Activated T-cell treated with anti-CD3 and anti-CD28 coated beads for 24 hours (primary cell): ENCODE measurements at regions not wholly inside any gene's neighbourhood (a gene's known extent, or its start where the extent isn't known, plus 50 kb on each side); places are given as distances from the start of the nearest gene placed in this dataset.

ENCODE experiments used
- DNase-seq: peaks from one replicate; pipeline ENCODE4 v3.0.0-alpha.2; 2020; ENCODE audit warnings: low read depth

DNA sequence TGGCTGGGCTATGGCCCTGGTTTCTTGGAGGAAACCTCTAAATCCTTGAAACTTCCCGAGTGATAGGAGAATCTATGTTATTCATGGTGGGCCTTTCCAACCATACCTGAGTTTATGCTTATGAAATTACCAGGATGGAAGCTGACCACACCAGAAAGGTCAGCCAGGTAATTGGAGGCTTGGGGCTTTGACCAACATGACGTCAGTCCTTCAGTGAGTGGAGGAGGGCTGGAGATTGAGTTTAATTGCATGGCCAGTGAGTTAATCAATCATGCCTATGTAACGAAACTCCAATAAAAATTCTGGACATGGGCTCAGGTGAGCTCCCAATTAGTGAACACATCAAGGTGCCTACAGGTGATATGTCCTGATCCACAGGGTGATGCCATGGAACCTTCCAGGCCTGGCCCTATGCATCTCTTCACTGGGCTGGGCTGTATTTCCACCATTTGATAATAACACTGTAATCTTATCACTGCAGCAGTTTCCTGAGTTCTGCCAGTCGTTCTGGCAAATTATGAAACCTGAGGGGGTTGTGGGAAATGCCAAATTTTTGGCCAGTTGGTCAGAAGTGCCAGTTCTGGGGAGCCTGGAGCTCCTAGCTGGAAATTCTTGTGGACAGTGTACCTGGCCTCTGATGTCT, 106.5 kb downstream of the CDH26 start:
- no peak for DNase-seq

DNA sequence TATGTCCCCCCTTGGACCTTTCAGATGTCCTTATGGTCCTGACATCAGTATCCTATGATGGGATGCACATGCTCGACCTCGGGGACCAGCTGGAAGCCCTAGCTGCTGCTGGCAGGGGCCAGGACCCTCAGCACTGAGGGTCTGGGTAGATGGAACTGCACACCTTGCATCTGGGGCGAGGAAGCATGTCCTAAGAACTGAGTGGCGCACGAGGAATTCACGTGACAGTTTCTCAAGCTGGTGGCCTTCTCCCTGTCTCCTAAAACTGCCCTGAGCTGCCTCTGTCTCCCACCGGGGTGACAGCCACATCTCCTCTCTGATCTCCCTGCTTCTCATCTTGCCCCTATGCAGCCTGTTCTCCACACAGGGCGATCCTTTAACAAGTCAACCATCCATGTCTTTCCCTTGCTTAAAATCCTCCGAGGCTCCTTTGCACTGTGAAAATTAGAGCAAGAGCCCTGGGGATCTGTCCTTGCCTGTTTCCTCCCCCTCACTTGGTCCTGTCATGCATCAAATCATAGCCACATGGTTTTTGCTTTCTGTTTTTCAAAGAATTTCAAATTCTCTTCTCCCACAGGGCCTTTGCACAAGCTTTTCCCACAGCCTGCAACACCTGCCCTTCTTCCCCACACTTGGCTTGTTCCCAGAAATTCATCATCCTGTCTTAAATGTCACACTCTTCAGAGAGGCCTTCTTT, 107.7 kb downstream of the CDH26 start:
- no peak for DNase-seq

DNA sequence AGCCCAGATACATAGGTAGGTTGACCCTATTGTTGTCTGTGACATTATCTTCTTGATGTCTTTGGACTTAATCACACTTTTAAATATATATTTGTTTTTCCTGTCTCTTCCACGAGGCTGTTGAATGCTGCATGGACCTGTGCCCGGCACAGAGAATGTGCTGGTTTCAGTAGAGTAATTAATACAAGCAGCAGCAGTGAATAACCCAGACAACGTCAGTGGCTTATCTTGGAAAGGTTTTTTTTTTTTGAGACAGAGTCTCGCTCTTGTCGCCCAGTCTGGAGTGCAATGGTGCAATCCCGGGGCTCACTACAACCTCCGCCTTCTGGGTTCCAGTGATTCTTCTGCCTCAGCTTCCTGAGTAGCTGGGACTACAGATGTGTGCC, 108.2 kb downstream of the CDH26 start:
- no peak for DNase-seq

DNA sequence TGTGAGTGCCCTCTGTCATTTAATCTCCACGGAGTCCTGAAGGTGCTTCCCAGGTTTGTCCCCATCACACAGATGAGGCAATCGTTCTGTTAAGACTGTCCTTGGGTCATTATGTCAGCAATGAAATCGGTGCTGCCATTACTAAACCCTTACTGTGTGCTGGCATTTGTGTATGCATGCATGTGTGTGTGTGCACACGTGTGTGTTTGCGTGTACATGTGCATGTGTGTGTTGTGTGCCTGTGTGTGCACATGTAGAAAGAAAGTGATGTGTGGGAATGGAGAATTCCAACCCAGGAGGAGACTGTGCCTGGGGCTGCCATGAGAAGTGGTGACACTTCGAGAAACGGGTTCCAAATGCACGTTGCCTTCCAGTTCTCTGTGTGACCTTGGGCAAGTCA, 110.3 kb downstream of the CDH26 start:
- DNase-seq: no peak

DNA sequence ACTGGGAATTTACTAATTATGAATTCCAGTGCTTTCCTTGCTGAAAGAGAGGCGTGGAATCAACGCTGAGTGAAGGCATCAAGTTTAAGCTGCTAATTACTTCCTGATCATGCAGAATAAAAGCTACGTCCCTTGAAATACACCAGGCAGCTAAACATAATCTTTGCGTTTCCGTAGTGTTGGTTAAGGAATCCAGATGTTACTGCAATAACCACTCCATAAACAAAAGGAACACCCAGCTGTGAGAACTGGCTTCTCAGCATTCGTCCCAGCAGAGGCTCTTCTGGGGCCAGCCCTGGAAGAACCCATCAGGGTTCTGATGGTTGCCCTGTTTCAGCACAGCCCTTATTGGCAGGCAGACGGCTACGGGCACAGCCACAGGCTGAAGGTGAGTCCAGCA, 111.4 kb downstream of the CDH26 start:
- DNase-seq: no peak

DNA sequence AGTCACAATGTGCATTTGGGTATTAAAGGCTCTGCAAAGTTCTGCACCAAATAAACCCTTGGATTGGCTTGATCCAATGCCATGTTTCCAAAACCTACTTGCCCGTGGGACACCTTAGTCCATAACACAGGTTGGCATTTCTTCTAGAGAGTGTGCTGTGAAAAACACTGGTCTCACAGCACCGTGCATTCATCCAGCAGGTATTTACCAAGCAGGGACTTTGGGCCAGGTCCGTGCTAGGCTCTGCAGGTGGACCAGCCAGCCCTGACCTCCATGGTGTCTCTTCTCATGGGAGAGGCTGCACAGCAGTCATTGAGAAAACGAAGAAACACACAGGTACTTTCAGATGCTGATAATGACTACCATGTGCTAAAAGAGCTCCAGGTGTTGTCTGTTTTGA, 112.6 kb downstream of the CDH26 start:
- DNase-seq: no peak

DNA sequence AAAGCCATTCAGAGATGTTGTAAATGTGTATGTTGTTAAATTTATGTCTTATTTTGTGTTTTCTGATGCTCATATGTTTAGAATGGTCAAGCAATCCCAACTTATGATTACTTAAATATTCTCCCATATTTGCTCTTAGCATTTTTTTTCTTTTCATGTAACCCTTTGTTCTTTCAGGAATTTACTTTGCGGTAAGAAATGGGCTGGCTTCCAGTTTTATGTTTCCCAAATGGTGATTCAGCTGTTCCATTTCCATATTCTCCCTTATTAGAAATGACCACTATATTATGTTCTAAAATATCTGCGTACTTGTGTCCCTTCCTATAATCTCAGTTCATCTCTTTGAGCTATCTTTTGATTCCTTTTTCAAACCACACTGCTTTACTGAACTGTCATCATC, 113.7 kb downstream of the CDH26 start:
- no peak for DNase-seq

DNA sequence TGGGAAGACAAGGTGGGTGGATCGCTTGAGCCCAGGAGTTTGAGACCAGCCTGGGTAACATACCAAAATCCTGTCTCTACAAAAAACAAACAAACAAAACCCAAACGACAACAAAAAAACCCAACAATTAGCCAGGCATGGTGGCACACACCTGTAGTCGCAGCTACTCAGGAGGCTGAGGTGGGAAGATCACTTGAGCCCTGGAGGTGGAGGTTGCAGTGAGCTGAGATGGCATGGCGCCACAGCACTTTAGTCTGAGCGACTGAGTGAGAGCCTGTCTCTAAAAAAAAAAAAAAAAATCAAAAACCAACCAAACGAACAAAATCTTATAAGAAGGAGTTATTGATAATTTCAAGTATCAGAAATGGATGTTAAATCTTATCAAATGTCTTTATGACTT, 114.9 kb downstream of the CDH26 start:
- no peak for DNase-seq

DNA sequence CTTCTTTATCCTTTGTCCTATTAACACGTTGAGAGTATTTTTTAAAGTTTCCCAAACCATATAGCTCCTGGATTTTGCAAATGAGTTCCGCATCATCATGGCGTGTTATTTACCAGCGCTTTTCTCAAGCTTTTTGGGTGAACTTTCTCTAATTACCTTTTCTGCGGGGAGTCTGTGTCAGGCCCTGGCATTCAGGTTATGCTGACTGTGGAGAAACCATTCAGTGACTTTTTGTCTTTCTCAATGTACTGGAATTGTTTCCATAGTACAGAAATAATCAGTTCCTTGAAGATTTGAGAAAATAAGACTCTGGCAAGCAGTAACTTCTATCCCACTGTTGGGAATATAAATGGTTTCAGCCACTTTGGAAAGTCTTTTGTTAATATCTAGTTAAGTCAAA, 115.3 kb downstream of the CDH26 start:
- DNase-seq: no peak

DNA sequence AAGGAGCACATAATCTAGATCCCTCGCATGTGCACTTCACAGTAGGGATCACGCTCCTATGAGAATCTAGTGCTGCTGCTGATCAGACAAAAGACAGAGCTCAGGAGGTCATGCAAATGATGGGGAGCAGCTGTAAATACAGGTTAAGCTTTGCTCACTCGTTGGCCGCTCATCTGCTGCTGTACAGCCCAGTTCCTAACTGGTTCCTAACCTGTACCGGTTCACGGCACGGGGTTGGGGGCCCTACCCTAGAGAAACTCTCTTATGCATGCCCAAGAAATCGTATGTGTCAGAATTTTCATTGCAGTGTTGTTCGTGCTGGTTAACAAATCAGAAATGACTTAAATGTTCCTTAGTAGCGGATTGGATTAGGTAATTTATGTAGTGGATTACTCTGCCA, 116.1 kb downstream of the CDH26 start:
- no peak for DNase-seq

DNA sequence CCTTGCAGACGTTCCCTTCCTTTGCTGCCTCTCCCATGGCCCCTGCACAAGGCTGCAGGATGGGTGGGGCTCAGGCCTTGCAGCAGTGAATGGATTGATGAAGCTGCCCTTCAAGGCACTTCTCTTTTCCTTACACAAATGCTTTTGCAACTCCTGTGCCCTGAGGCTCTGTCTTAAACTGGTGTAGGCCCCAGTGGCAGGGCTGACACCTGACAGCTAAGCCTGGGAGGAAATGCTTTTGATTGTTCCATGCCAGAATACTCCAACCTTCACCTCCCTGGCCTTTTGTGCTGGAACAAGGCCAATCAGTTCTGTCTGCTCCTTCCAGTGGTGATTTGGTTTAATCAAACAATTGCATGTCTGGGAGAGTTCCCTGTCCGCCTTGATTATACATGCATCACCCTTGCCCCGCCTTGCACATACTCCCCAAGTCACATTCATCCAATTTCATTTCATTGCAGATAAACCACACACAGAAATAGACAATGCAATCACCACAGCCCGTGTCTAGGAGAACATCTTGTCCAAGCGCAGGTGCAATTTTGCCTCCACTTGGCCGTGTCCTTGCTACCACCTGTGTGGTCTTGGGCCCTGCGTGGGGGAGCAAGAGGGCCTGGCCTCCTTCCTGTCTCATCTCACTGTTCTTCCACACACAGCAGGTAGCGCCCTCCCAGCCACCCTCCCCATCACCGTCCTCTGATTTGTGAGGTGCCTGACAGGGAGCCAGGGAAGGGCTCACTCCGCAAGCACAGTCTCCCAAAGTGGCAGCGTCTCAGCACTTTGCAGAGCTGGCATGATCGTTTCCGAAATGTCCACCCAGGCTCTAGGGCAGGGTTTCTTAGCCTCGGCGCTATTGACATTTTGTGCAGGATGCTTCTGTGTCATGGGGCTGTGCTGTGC, 120.4 kb downstream of the CDH26 start:
- no peak for DNase-seq

DNA sequence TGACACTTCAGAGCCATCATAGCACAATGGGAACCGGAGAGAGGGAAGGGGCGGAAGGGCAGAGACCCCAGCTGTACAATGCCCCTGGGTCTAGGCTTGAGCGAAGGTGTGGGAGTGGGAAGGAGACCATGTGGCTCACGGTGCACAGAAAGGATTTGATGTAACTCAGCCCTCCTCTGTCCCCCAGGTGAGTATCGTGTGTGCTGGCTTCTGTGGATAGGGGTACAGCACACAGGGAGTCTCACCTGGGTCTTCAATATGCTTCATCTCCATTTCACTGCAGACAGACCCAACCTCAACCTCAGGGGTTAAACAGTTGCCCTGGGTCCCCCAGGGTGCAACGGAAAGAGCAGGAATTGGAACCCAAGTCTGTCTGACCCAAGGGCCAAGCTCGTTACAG, 122.2 kb downstream of the CDH26 start:
- DNase-seq: no peak

DNA sequence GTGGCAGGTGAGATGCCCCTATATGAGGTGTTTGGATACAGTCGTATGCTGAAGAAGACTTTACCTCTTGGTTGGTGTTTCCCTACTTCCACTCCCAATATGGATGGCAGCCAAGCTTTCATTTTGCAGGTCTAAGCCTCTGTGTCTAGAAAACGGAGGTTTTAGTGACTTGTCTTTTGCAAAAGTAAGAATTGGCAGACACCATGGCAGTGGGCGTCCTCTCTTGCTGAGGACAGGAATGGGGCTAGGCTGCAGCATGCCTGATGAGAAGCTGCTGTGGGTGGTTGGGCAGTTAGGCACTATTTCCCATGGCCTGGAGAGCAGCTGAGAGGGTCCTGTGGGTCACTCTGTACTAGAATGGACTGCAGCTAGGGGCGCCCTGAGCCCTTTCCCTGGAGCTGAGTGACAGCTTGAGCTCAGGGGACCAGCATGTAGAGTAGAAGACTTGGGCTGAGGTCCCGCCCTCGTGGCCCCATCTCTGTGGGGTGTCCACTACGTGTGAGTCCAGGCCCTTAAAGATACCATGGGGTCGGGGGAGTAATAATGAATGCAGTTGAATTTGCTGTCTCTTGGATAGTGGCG, 127.4 kb downstream of the CDH26 start:
- no peak for DNase-seq

DNA sequence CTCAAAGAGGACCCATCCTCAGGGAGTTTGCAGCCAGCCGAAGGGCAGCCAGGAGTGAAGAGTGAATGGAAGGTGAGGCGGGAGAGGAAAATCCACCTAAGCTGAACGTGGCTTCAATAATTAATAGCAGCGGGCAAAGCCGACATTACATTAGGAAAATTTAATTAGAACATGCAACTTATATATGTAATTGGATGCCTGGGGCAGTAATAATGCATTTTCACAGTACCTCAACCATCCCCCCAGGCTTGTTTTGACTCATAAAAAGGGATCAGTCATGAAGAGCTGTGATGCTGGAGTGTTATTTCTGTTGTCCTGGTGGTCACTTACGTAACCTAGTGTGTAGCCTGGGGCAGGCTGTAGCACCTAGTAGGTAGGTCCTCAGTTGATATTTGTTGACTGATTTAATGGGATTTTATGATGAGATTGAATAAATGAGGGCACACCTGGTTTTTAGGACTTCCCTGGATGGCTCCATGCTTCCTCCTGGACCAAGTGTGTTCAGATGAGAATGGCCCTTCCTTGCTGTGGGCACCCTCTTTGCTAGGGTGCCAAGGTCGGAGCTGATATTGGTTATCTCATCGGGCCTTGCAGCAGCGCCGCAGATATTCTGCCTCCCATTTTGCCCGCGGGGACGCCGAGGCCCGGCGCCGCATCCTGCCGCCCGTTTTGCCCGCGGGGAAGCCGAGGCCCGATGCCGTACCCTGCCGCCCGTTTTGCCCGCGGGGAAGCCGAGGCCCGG, 128.8 kb downstream of the CDH26 start:
- no peak for DNase-seq

DNA sequence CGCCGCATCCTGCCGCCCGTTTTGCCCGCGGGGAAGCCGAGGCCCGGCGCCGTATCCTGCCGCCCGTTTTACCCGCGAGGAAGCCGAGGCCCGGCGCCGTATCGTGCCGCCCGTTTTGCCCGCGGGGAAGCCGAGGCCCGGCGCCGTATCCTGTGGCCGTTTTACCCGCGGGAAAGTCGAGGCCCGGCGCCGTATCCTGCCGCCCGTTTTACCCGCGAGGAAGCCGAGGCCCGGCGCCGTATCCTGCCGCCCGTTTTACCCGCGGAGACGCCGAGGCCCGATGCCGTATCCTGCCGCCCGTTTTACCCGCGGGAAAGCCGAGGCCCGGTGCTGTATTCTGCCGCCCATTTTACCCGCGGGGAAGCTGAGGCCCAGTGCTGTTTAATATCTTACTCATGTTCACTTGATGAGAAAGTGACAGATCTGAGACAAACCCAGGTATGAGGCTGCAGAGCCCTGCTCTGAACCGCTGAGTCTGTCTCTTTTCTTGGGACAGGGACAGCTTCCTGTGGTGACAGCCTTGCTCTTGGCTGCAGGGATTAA, 129.4 kb downstream of the CDH26 start:
- no peak for DNase-seq

DNA sequence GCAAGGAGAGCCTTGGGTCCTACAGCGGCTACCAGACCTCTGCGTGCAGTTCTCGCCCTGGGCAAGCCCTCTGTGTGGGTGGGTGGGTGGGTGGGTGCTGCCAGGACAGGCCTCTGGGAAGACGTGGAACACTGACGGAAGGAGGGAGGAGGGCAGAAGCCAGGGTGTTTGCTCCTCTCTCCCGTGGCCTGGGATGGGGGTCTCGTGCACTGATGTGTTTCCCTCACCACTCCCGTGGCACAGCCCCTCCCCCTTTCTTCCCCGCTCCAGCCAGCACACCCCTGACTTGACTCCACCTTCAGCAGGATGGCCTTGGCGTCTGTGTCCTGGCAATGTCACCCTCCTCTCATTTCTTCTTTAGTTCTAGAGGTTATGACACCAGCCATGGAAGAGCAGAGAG, 130.0 kb downstream of the CDH26 start:
- no peak for DNase-seq

DNA sequence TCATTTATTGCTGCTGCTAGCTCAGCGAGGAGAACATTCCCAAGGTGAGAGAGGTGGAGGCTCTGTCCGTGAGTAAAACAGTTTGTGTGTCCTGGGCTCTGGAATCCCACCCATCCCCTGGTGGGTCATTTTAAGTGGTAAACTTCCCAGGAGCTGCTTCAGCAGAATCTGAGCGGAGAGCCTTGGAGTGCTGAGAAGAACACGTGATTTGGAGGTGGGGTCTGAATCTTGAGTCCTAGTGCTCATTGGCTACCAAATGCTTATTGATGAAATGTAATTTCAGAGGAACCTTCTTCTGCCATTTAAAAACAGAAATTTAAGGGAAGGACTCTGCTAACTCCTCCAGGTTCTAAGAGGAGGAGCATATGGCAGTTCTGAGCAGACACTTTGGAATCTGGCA, 132.4 kb downstream of the CDH26 start:
- no peak for DNase-seq

DNA sequence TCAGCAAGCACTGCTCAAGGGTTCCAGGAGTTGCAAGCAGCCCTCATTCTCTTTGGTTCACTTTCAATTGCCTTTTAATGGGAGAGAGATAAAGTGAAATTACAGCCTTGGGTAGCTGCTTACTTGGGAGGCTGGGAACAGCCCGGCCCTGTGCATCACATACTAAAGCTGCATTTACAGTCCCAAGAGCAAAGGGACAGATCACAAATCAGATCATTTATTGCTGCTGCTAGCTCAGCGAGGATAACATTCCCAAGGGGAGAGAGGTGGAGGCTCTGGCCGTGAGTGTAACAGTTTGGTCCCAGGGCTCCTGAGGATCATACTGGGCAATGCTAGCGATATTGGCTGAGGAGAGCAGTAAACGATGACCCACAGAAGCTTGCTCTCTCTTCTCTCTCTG, 133.1 kb downstream of the CDH26 start:
- DNase-seq: no peak

DNA sequence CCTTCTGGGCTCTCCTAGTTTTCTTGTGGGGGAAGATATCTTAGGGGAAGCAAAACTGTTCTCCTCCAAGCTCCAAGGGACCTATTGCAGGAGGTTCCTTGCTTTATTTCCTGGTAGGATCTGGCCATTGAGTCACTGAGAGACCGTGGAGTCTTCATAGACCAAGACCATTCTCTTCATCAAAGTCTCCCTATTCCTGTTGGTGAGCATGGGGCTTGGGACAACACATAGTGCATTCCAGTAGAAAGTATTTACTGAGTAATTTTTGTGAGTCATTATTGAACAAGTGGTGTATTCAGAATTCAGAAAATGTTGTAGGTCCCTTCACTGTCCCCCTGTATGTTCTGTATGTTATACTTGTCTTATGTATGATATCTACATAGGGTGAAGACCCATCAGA, 133.6 kb downstream of the CDH26 start:
- DNase-seq: no peak

DNA sequence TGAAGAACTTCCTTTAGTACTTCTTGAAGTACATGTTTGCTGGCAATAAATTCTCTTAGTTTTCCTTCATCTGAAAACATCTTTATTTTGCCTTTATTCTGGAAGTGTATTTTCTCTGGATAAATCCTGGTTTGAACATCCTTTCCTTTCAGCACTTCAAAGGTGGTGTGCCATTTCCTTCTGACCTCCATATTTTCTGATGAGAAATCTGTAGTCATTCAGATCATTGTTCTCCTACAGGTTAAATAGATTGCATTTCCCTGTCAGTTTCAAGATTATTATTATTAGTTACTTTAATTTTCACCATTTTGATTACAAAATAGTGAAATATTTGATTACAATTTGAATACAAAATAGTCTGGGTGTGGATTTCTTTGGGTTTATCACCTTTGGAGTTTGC, 134.5 kb downstream of the CDH26 start:
- DNase-seq: no peak

DNA sequence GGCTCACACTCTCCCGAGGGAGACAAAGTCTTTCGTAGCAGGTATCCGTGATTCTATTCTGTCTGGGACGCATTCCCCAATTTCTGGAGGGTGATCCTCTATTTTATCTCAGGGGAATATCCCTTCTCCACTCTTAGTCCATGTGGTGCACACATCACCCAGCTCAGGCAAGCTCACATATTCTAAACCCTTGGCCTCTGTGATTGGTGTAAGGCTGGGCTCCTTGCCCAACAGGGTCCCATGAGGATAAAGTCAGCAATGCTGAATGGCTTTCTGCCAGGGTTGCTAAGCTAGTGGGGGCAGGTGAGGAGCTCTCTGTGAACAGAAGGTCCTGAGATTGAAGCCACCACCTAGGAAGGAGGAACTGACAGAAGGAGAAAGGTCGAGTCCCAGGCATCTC, 137.2 kb downstream of the CDH26 start:
- no peak for DNase-seq

DNA sequence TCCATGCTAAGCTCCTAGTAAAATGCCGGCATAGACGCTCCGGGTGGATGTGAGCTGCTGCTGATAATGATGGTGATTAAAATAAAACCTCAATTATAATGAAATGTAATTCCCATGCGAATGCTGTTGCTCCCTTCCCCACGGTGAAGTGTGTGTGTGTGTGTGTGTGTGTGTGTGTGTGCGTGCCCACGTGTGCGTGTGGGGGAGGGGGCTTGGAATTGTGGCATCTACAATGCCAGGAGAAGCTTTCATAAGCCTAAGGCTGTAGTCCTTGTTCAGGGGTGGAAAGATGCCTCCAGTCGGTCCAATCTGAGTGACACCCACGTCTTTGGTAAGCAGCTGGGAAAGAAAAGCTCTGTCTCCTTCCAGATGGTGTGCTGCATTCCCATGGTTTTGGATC, 137.9 kb downstream of the CDH26 start:
- DNase-seq: no peak
